ENCODE measurements at regions not wholly inside any gene's neighbourhood (a gene's known extent, or its start where the extent isn't known, plus 50 kb on each side); places are given as distances from the start of the nearest gene placed in this dataset.

DNA sequence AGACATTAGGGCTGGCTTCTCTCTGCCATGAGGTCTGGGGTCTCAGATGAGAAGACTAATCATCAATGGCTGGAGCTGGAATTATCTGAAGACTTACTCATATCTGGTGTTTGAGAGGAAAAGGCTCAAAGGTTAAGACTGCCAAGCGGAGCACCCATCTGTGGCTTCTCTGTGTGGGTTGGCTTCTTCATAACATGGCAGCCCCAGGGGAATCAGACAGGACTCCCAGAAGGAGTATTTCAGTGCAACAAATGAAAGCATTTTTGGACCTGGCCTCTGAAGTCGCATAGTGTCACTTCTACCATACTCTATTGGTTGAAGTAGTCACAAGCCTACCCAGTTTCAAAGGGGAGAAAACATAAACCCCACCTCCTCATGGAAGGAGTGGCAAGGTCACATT is 171.8 kb upstream of the KRR1 start:
- H3K9ac ChIP-seq (ENCODE audit: insufficient read depth, low read depth, low read length), result no peak overlapping the region
- no peaks in the 10 kb centered on the region for H3K9me3 ChIP-seq (ENCODE audit: low read length)
- no peaks in the 10 kb centered on the region for H3K36me3 ChIP-seq (replicated peaks in 1 of 2; ENCODE audit: control insufficient read depth in 1 of 2, insufficient read depth in 2 of 2, low read length in 2 of 2)
- no peak overlapping the region for H3K27ac ChIP-seq (ENCODE audit: extremely low read length, insufficient read depth, low read length)
- no peaks in the 10 kb centered on the region for H4K20me1 ChIP-seq (ENCODE audit: insufficient read depth, low read length)
- H3K4me2 ChIP-seq (ENCODE audit: low read depth, low read length), result no peak overlapping the region
- ChIA-PET POLR2A (no interaction called here), CTCF (ENCODE audit: low intra/inter-chr PET ratio, low total read pairs) (no interaction called here)
- BruUV-seq (replicated peaks), result no TSS peak
- FAIRE-seq (no peak), ATAC-seq (no peak), DNase-seq (ENCODE audit: low spot score) (no peak)
- no peak for TF ChIP-seq XRCC5 (optimal IDR thresholded peaks at IDR 0.05; ENCODE audit: low read length)
- no peak for TF ChIP-seq TCF7L2 (IDR thresholded peaks at IDR 0.05; ENCODE audit: low read depth, low read length)
- TF ChIP-seq NBN (conservative IDR thresholded peaks at IDR 0.05), result no peak
- 89% methylated on average over 2 of the region's 2 CpGs for WGBS (ENCODE audit: low lambda C conversion rate)
- H3K4me1 ChIP-seq (ENCODE audit: insufficient read depth, low read length), result no peaks in the 10 kb centered on the region
- no peaks in the 10 kb centered on the region for H3K79me2 ChIP-seq (ENCODE audit: insufficient read depth, low read length)
- no peak overlapping the region for H2AFZ ChIP-seq (ENCODE audit: low read length)
- H3K4me3 ChIP-seq (replicated peaks in 1 of 3; ENCODE audit: insufficient read depth in 1 of 3, low read depth in 2 of 3, low read length in 3 of 3), result no peak overlapping the region
- intact Hi-C loops (cut with micrococcal nuclease; ENCODE audit: unreplicated experiment) (no loop called here), in situ Hi-C loops (cut with HindIII; ENCODE audit: extremely low pct_ligation_motif_present, low pct_unique_long_range_greater_than_20kb) (no loop called here)
- H3K27me3 ChIP-seq (ENCODE audit: control insufficient read depth in 1 of 2, insufficient read depth in 2 of 2, low read length in 2 of 2), result no peaks in the 10 kb centered on the region

DNA sequence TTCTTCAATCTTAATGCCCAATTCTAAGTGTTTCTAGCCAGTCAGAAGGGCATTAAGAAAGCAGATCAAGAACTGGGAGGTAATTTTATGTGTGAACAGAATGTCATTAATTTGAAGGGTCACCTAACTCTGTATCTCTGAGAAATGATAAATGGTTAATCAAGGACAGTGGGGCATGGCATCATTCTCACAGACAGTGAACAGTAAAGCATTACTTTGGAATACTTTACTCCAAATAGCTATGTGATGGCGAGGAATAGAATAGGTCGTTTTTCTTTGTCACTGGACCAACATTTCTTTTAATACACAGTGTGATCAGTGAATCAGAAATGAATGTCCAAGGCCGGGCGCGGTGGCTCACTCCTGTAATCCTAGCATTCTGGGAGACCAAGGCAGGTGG is 166.1 kb upstream of the KRR1 start:
- in situ Hi-C loops (cut with HindIII; ENCODE audit: extremely low pct_ligation_motif_present, low pct_unique_long_range_greater_than_20kb), result no loop called here
- ATAC-seq (no peak), DNase-seq (ENCODE audit: low spot score) (no peak), FAIRE-seq (no peak)
- H2AFZ ChIP-seq (ENCODE audit: low read length), result no peak overlapping the region
- no peaks in the 10 kb centered on the region for H3K9me3 ChIP-seq (ENCODE audit: low read length)
- TF ChIP-seq DNMT3B (CRISPR knock-in tag; conservative IDR thresholded peaks at IDR 0.05), result no peak
- TF ChIP-seq, protein P1, sequence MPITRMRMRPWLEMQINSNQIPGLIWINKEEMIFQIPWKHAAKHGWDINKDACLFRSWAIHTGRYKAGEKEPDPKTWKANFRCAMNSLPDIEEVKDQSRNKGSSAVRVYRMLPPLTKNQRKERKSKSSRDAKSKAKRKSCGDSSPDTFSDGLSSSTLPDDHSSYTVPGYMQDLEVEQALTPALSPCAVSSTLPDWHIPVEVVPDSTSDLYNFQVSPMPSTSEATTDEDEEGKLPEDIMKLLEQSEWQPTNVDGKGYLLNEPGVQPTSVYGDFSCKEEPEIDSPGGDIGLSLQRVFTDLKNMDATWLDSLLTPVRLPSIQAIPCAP (CRISPR knock-in tag; IDR thresholded peaks at IDR 0.05; ENCODE audit: low read depth), result no peak
- no peak for TF ChIP-seq ZNF484 (CRISPR knock-in tag; IDR thresholded peaks at IDR 0.05; ENCODE audit: borderline replicate concordance, low read depth)
- no peak for TF ChIP-seq TCF7L2 (IDR thresholded peaks at IDR 0.05; ENCODE audit: low read depth, low read length)
- no peaks in the 10 kb centered on the region for H3K4me1 ChIP-seq (ENCODE audit: insufficient read depth, low read length)
- no peak overlapping the region for H3K4me2 ChIP-seq (ENCODE audit: low read depth, low read length)
- ChIA-PET CTCF (ENCODE audit: low intra/inter-chr PET ratio, low total read pairs) (no interaction called here), POLR2A (no interaction called here)
- no TSS peak for BruUV-seq (replicated peaks)
- WGBS (ENCODE audit: low lambda C conversion rate), result 96% methylated on average over 5 of the region's 5 CpGs
- H3K9ac ChIP-seq (ENCODE audit: insufficient read depth, low read depth, low read length), result no peak overlapping the region
- no peaks in the 10 kb centered on the region for H4K20me1 ChIP-seq (ENCODE audit: insufficient read depth, low read length)
- H3K4me3 ChIP-seq (replicated peaks in 1 of 3; ENCODE audit: insufficient read depth in 1 of 3, low read depth in 2 of 3, low read length in 3 of 3), result no peak overlapping the region
- H3K36me3 ChIP-seq (replicated peaks in 1 of 2; ENCODE audit: control insufficient read depth in 1 of 2, insufficient read depth in 2 of 2, low read length in 2 of 2), result no peaks in the 10 kb centered on the region
- H3K79me2 ChIP-seq (ENCODE audit: insufficient read depth, low read length), result no peaks in the 10 kb centered on the region
- no peak overlapping the region for H3K27ac ChIP-seq (ENCODE audit: extremely low read length, insufficient read depth, low read length)
- intact Hi-C loops (cut with micrococcal nuclease; ENCODE audit: unreplicated experiment), result no loop called here
- no peaks in the 10 kb centered on the region for H3K27me3 ChIP-seq (ENCODE audit: control insufficient read depth in 1 of 2, insufficient read depth in 2 of 2, low read length in 2 of 2)
